K562 (cell line): ENCODE measurements at regions not wholly inside any gene's neighbourhood (a gene's known extent, or its start where the extent isn't known, plus 50 kb on each side); places are given as distances from the start of the nearest gene placed in this dataset.

ENCODE experiments used
- CBFA2T3 ChIP-seq: fragments of 450-650 bp; IDR thresholded peaks from 2 replicates; pipeline ENCODE4 v1.6.1; 2017
- CBX5 ChIP-seq: IDR thresholded peaks from 2 replicates; pipeline ENCODE4 v1.6.1; 2014; ENCODE audit warnings: low read depth, borderline replicate concordance
- GATA2 ChIP-seq: sonication (generic); formaldehyde crosslinking; IDR thresholded peaks from 2 replicates; pipeline ENCODE4 v1.4.0; 2020; ENCODE audit warnings: mild to moderate bottlenecking, missing genetic modification reagents
- LEF1 ChIP-seq: fragments of 450-650 bp; IDR thresholded peaks from 2 replicates; pipeline ENCODE4 v1.6.1; 2016; ENCODE audit warnings: mild to moderate bottlenecking
- NFIX ChIP-seq: fragments of 250-450 bp; sonication (Bioruptor Pico); IDR thresholded peaks from 2 replicates; pipeline ENCODE4 v1.4.0; 2020; ENCODE audit warnings: low read depth, mild to moderate bottlenecking, moderate library complexity
- NR4A1 ChIP-seq, 2 experiments: fragments of 250-450 bp in 1 of 2; fragments of 450-650 bp in 1 of 2; sonication (Bioruptor Pico) in 1 of 2; IDR thresholded peaks; 2 replicates each; pipeline versions ENCODE4 v1.4.0 to v1.6.1; 2016 to 2020; ENCODE audit warnings: mild to moderate bottlenecking in 2 of 2, missing compliant biosample characterization in 1 of 2, missing genetic modification characterization in 1 of 2, moderate library complexity in 1 of 2
- PCBP1 ChIP-seq: fragments of 200-400 bp; formaldehyde crosslinking; IDR thresholded peaks from 2 replicates; pipeline ENCODE4 v1.6.1; 2018; ENCODE audit warnings: mild to moderate bottlenecking, low read depth, low read length; ENCODE audit not compliant: poor library complexity, severe bottlenecking
- RUNX1 ChIP-seq: sonication (generic); IDR thresholded peaks from 2 replicates; pipeline ENCODE4 v1.6.1; 2016; ENCODE audit warnings: antibody characterized with exemption, low read depth
- ZC3H8 ChIP-seq: fragments of 450-650 bp; IDR thresholded peaks from 2 replicates; pipeline ENCODE4 v1.6.1; 2017
- ZNF274 ChIP-seq: IDR thresholded peaks from 2 replicates; pipeline ENCODE4 v1.6.1; 2011; ENCODE audit warnings: low read depth, mild to moderate bottlenecking, low read length, moderate library complexity, borderline replicate concordance
- TF ChIP-seq, protein P1 (sequence below): fragments of 450-650 bp; IDR thresholded peaks from 2 replicates; pipeline ENCODE4 v1.6.1; 2016; ENCODE audit warnings: borderline replicate concordance
- TF ChIP-seq, protein P2 (sequence below): fragments of 250-450 bp; sonication (Bioruptor Pico); IDR thresholded peaks from 2 replicates; pipeline ENCODE4 v1.5.0; 2020; ENCODE audit warnings: mild to moderate bottlenecking
- TF ChIP-seq, protein P3 (sequence below): fragments of 450-650 bp; IDR thresholded peaks from 2 replicates; pipeline ENCODE4 v1.6.1; 2017; ENCODE audit warnings: antibody characterized with exemption
- TF ChIP-seq, protein P4 (sequence below): IDR thresholded peaks from 2 replicates; pipeline ENCODE4 v1.6.1; 2016; ENCODE audit warnings: missing genetic modification characterization, missing compliant biosample characterization
- TF ChIP-seq, protein P5 (sequence below): fragments of 200-800 bp; sonication (Bioruptor generic); IDR thresholded peaks from 2 replicates; pipeline ENCODE4 v1.6.1; 2017; ENCODE audit warnings: missing genetic modification characterization, missing compliant biosample characterization
- TF ChIP-seq, protein P6 (sequence below): fragments of 250-450 bp; sonication (Bioruptor Pico); IDR thresholded peaks from 2 replicates; pipeline ENCODE4 v1.8.0; 2022; ENCODE audit warnings: inconsistent platforms, mild to moderate bottlenecking, moderate library complexity, borderline replicate concordance
- TF ChIP-seq, protein P7 (sequence below): sonication (generic); formaldehyde crosslinking; IDR thresholded peaks from 2 replicates; pipeline ENCODE4 v1.5.0; 2020; ENCODE audit warnings: missing genetic modification reagents

DNA sequence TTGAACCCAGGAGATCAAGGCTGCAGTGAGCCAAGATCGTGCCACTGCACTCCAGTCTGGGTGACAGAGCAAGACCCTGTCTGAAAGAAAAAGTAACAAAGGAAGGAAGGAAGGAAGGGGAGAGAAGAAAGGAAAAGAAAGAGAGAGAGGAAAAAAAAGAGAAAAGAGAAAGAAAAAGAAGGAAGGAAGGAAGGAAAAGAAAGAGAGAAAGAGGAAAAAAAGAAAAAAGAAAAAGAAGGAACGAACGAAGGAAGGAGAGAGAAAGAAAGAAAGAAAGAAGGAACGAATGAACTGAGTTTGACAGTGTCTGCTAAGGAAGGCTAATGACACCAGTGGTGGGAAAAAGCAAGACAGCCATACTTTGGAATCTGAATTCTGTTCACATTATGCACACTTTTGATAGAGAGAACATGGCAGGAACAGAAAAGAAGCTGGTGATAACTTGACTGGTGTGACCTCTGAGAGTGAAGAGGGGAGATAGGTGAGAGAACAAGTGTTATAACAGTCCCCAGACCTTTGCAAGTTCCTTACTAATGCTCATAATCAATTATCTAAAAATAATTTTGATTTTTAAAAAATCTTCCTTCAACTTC lies 93.3 kb upstream of the MYLIP start (continued):
- TF ChIP-seq, protein P1, sequence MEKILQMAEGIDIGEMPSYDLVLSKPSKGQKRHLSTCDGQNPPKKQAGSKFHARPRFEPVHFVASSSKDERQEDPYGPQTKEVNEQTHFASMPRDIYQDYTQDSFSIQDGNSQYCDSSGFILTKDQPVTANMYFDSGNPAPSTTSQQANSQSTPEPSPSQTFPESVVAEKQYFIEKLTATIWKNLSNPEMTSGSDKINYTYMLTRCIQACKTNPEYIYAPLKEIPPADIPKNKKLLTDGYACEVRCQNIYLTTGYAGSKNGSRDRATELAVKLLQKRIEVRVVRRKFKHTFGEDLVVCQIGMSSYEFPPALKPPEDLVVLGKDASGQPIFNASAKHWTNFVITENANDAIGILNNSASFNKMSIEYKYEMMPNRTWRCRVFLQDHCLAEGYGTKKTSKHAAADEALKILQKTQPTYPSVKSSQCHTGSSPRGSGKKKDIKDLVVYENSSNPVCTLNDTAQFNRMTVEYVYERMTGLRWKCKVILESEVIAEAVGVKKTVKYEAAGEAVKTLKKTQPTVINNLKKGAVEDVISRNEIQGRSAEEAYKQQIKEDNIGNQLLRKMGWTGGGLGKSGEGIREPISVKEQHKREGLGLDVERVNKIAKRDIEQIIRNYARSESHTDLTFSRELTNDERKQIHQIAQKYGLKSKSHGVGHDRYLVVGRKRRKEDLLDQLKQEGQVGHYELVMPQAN: peak; percentile 64; the same call in 1 of the 2 replicates
- TF ChIP-seq, protein P2, sequence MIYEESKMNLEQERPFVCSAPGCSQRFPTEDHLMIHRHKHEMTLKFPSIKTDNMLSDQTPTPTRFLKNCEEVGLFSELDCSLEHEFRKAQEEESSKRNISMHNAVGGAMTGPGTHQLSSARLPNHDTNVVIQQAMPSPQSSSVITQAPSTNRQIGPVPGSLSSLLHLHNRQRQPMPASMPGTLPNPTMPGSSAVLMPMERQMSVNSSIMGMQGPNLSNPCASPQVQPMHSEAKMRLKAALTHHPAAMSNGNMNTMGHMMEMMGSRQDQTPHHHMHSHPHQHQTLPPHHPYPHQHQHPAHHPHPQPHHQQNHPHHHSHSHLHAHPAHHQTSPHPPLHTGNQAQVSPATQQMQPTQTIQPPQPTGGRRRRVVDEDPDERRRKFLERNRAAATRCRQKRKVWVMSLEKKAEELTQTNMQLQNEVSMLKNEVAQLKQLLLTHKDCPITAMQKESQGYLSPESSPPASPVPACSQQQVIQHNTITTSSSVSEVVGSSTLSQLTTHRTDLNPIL (CRISPR knock-in tag): no peak
- TF ChIP-seq PCBP1 (no peak), ZNF274 (no peak), NFIX (CRISPR knock-in tag) (no peak), ZC3H8 (peak; percentile 90), RUNX1 (no peak), GATA2 (CRISPR knock-in tag) (no peak), LEF1 (no peak), CBFA2T3 (no peak), NR4A1 (CRISPR knock-in tag; IDR thresholded peaks at IDR 0.05) (no peak), NR4A1 (tag; IDR thresholded peaks at IDR 0.05) (no peak), CBX5 (no peak)
- TF ChIP-seq, protein P3, sequence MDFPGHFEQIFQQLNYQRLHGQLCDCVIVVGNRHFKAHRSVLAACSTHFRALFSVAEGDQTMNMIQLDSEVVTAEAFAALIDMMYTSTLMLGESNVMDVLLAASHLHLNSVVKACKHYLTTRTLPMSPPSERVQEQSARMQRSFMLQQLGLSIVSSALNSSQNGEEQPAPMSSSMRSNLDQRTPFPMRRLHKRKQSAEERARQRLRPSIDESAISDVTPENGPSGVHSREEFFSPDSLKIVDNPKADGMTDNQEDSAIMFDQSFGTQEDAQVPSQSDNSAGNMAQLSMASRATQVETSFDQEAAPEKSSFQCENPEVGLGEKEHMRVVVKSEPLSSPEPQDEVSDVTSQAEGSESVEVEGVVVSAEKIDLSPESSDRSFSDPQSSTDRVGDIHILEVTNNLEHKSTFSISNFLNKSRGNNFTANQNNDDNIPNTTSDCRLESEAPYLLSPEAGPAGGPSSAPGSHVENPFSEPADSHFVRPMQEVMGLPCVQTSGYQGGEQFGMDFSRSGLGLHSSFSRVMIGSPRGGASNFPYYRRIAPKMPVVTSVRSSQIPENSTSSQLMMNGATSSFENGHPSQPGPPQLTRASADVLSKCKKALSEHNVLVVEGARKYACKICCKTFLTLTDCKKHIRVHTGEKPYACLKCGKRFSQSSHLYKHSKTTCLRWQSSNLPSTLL: peak; percentile 66; the same call in 1 of the 2 replicates
- TF ChIP-seq, protein P4, sequence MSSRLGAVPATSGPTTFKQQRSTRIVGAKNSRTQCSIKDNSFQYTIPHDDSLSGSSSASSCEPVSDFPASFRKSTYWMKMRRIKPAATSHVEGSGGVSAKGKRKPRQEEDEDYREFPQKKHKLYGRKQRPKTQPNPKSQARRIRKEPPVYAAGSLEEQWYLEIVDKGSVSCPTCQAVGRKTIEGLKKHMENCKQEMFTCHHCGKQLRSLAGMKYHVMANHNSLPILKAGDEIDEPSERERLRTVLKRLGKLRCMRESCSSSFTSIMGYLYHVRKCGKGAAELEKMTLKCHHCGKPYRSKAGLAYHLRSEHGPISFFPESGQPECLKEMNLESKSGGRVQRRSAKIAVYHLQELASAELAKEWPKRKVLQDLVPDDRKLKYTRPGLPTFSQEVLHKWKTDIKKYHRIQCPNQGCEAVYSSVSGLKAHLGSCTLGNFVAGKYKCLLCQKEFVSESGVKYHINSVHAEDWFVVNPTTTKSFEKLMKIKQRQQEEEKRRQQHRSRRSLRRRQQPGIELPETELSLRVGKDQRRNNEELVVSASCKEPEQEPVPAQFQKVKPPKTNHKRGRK (tag): peak; percentile 99
- TF ChIP-seq, protein P5, sequence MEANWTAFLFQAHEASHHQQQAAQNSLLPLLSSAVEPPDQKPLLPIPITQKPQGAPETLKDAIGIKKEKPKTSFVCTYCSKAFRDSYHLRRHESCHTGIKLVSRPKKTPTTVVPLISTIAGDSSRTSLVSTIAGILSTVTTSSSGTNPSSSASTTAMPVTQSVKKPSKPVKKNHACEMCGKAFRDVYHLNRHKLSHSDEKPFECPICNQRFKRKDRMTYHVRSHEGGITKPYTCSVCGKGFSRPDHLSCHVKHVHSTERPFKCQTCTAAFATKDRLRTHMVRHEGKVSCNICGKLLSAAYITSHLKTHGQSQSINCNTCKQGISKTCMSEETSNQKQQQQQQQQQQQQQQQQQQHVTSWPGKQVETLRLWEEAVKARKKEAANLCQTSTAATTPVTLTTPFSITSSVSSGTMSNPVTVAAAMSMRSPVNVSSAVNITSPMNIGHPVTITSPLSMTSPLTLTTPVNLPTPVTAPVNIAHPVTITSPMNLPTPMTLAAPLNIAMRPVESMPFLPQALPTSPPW (CRISPR knock-in tag): no peak
- TF ChIP-seq, protein P6, sequence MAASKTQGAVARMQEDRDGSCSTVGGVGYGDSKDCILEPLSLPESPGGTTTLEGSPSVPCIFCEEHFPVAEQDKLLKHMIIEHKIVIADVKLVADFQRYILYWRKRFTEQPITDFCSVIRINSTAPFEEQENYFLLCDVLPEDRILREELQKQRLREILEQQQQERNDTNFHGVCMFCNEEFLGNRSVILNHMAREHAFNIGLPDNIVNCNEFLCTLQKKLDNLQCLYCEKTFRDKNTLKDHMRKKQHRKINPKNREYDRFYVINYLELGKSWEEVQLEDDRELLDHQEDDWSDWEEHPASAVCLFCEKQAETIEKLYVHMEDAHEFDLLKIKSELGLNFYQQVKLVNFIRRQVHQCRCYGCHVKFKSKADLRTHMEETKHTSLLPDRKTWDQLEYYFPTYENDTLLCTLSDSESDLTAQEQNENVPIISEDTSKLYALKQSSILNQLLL (CRISPR knock-in tag): no peak
- TF ChIP-seq, protein P7, sequence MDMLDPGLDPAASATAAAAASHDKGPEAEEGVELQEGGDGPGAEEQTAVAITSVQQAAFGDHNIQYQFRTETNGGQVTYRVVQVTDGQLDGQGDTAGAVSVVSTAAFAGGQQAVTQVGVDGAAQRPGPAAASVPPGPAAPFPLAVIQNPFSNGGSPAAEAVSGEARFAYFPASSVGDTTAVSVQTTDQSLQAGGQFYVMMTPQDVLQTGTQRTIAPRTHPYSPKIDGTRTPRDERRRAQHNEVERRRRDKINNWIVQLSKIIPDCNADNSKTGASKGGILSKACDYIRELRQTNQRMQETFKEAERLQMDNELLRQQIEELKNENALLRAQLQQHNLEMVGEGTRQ (CRISPR knock-in tag): no peak
